GM12874 (cell line): ENCODE measurements at regions not wholly inside any gene's neighbourhood (a gene's known extent, or its start where the extent isn't known, plus 50 kb on each side); places are given as distances from the start of the nearest gene placed in this dataset.

ENCODE experiments used
- TF ChIP-seq, protein P1 (sequence below): IDR thresholded peaks from 2 replicates; pipeline ENCODE4 v1.5.1; 2011; ENCODE audit warnings: low read depth, mild to moderate bottlenecking, control low read depth, low read length, moderate library complexity; ENCODE audit not compliant: insufficient read depth

DNA sequence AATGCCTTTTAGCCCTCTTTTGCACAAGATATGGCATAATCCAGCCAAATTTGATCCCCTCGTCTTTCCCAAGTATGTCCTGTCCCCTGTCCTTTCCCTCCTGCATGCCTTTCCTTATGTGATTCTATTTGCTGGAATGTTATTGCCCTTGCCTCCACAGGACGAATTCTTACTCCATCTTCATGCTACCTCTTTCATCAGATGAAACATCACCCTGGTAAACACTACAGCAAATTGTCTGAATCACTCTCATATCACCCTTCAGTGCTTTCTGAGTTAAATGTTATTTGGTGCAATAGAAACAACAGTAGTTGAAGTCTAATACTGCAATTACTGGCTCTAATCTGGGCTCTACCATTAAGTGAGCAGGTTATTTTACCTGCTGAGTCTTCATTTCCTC is 52.2 kb upstream of the FAT1 start:
- TF ChIP-seq, protein P1, sequence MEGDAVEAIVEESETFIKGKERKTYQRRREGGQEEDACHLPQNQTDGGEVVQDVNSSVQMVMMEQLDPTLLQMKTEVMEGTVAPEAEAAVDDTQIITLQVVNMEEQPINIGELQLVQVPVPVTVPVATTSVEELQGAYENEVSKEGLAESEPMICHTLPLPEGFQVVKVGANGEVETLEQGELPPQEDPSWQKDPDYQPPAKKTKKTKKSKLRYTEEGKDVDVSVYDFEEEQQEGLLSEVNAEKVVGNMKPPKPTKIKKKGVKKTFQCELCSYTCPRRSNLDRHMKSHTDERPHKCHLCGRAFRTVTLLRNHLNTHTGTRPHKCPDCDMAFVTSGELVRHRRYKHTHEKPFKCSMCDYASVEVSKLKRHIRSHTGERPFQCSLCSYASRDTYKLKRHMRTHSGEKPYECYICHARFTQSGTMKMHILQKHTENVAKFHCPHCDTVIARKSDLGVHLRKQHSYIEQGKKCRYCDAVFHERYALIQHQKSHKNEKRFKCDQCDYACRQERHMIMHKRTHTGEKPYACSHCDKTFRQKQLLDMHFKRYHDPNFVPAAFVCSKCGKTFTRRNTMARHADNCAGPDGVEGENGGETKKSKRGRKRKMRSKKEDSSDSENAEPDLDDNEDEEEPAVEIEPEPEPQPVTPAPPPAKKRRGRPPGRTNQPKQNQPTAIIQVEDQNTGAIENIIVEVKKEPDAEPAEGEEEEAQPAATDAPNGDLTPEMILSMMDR, result no peak

DNA sequence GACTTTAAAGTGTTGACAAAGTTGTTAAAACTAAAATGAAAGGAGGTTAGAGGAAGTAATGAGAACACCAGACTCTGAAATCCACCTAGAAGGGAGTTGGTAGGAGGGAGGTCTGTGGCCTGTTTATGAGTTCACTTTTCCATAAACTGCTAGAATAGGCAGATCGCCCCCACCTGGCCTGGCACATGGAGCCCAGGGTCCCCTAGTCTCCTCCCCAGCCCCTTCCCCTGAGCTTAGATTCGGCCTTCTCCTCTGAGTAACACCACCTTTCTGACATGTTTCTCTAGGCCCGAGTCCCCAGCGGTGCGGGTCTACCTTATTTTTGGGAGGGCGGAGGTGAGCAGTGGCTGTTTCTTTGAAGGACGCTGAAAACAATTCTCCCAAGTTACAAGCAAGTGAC is 54.5 kb upstream of the FAT1 start:
- TF ChIP-seq, protein P1, result no peak

DNA sequence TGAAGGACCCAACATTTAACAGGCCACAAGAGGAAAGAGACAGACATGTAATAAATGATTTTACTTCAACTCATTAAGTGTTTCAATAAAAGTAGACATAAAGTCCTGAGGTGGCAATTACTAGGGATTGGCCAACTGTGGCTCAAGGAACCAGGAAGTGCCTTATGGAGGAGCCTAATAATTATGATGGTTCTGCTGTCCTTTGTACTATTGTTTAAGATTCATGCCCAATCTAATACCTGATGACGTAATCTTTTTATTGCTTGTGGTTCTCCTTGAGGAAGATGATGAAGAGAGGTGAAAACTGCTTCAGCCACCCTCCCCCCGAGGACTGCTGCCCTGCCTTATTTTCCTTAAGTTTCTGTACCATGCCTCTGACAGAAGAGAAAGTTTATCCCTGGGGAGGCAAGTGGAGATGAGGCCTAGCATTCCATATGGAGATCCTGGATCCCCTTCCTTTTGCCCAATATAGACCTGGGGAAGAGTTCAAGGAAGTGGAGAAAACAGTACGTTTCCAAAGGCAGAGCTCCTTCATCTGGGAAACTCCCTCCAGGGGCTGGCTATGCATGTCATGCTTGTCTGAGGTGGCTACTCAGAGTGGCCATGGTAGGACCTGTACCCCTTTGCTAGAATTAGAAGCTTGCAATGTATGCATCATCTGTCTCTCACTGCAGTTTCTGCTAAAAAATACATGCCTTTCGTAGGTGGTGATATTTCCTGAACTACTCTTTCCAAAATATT is 56.8 kb upstream of the FAT1 start:
- TF ChIP-seq, protein P1, result no peak

DNA sequence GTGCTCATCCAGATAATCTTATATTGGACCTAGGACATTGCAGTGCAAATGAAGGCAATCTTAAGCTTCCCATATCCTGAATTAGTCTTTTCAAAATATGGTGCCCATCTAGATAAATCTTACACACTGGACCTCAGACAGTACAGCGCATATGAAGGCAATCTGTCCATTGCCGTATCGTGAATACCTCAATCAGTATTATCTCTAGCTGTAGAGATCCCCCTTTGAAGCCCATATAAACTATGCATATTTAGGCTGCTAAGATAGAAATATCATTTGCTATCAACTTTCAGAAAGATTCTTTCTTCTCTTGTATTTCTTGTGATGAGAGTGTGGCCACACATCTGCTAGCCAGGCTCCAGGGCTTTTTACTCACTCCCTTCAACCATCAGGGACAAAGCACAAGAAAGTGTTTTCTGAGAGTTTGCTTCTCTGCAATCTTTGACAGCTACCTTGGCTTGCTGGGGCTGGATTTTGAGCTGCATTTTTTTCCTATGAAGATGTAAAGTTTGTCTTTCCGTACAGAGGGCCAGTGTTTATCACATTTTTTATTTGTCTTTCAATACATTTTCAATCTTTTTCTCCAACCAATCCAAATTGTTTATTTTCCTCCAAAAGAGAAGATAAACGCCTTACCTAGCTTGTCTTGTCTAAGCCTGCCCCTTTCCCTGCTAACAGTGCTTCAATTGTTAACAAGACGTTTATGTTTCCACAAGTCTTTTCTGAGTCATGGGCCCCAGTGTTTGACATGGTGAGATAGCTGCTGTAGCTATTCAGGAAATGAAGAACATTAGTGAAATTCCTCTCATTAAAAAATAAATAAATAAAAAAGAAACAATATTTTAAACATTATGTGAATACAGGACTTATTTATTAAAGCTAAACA is 57.6 kb upstream of the FAT1 start:
- TF ChIP-seq, protein P1, result no peak

DNA sequence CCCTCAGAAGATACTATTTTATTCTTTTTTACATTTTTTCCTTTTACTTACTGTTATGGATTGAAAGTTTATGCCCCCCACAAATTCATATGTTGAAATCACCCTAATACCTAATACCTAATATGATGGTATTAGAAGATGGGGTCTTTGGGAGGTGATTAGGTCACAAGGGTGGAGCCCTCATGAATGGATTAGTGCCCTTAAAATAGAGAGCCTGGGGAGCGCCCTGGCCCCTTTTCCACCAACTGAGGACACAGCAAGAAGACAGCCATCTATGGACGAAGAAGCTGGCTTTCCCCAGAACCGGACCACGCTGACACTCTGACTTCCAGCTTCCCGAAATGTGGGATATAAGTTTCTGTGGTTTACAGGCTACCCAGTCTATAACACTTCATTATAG is 58.6 kb upstream of the FAT1 start:
- TF ChIP-seq, protein P1, result no peak

DNA sequence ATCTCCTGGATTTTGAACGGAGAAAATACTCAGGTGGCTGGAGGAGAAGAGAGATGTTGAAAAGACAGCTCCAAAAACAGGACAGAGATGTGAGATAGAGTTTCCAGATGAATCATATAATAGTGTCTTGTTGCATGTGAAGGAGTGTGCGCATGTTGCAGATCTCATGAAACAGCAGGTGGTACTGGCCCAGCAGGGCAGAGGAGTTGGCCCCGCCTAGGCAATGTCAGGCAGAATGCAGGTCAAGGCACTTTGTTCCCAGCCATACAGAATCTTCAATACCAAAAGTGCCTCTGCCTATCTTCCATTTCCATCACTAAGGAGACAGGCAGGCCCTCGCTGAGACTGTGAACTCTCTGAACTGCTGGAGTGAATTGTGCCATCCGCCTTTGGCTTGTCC is 63.9 kb upstream of the FAT1 start:
- TF ChIP-seq, protein P1, result no peak

DNA sequence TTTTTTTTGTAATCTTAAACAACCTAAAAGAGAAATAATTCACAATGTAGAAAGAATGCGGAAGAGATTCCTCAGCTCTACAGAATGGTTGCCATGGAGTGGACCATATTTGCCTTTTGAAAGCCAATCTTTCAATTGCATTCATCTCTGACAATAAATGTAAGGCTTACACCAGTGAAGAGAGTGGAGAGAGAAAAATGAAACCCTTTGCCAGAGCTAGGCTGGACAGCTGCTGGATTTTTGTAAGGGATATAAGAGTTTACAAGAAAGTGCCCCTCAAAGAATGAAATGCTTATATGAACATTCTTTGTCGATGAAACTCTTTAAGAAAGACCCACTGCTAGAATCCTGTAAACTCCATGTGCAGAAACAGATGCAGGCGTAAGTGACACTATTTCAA is 66.0 kb upstream of the FAT1 start:
- TF ChIP-seq, protein P1, result no peak
